Osteocyte (in vitro differentiated cells): ENCODE measurements at regions not wholly inside any gene's neighbourhood (a gene's known extent, or its start where the extent isn't known, plus 50 kb on each side); places are given as distances from the start of the nearest gene placed in this dataset.

Experiments
- DNase-seq: peaks from one replicate; pipeline ENCODE4 v3.0.0; 2021; ENCODE audit warnings: mixed read lengths; ENCODE audit not compliant: unreplicated experiment; ENCODE audit errors: extremely low spot score
- H3K27ac Mint-ChIP-seq: one replicate; pipeline ENCODE4 v1.8.0; 2021; ENCODE audit warnings: mild to moderate bottlenecking, mixed read lengths; ENCODE audit not compliant: unreplicated experiment
- H3K27me3 Mint-ChIP-seq: one replicate; pipeline ENCODE4 v1.8.0; 2021; ENCODE audit warnings: mixed read lengths; ENCODE audit not compliant: unreplicated experiment
- H3K36me3 Mint-ChIP-seq: one replicate; pipeline ENCODE4 v1.8.0; 2021; ENCODE audit warnings: mixed read lengths; ENCODE audit not compliant: unreplicated experiment
- H3K4me1 Mint-ChIP-seq: one replicate; pipeline ENCODE4 v1.8.0; 2021; ENCODE audit warnings: mixed read lengths; ENCODE audit not compliant: unreplicated experiment
- H3K4me3 Mint-ChIP-seq: one replicate; pipeline ENCODE4 v1.8.0; 2021; ENCODE audit warnings: mild to moderate bottlenecking, moderate library complexity, mixed read lengths; ENCODE audit not compliant: unreplicated experiment
- H3K9me3 Mint-ChIP-seq: one replicate; pipeline ENCODE4 v1.8.0; 2021; ENCODE audit warnings: mixed read lengths; ENCODE audit not compliant: unreplicated experiment
- CTCF ChIP-seq: fragments of 200-600 bp; sonication (generic); IDR thresholded peaks from 2 replicates; pipeline ENCODE4 v1.5.0; 2021; ENCODE audit warnings: antibody characterized with exemption, mild to moderate bottlenecking, moderate library complexity

GRCh38 chr10:6780008-6780677 lies 200.1 kb upstream of the PRKCQ start:
- Mint-ChIP-seq H3K27me3 (no peaks in the 10 kb centered on the region), H3K27ac (no peak overlapping the region), H3K9me3 (no peaks in the 10 kb centered on the region), H3K36me3 (no peaks in the 10 kb centered on the region), H3K4me3 (no peak overlapping the region), H3K4me1 (peaks cover 23% of the 10 kb centered on the region)
- no peak for TF ChIP-seq CTCF
- DNase-seq = no peak

DNA sequence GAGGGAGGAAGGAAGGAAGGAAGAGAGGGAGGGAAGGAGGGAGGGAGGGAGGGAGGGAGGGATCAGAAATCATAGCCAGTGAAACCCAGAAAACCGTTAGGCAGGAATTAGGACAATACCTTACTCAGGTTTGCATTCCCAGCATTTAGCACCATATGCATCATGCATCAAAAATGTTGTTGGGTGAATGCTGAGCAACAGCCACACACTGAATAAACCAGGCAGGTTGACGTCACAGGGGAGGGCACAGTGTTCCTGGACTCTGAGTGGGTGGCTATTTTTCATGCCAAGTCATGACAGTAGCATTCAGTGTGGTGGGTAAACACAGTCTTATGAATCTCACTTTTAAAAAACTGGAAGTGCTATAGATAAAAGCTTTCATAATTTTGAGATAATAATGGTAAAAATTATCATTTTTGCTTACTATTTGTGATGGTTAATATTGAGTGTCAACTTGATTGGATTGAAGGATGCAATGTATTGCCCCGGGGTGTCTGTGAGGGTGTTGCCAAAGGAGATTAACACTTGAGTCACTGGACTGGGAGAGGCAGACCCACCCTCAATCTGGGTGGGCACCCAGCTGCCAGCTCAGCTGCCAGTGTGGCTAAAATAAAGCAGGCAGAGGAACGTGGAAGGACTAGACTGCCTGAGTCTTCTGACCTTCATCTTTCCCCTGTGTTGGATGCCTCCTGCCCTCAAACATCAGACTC lies 199.1 kb upstream of the PRKCQ start:
- DNase-seq = no peak
- no peaks in the 10 kb centered on the region for H3K27me3 Mint-ChIP-seq
- TF ChIP-seq CTCF = no peak
- no peaks in the 10 kb centered on the region for H3K36me3 Mint-ChIP-seq
- H3K9me3 Mint-ChIP-seq = no peaks in the 10 kb centered on the region
- no peak overlapping the region for H3K4me3 Mint-ChIP-seq
- H3K4me1 Mint-ChIP-seq = peaks cover 23% of the 10 kb centered on the region
- peak overlapping the region; percentile 48 for H3K27ac Mint-ChIP-seq

- DNase-seq = no peak
- Mint-ChIP-seq H3K4me1 (peaks cover 19% of the 10 kb centered on the region), H3K36me3 (no peaks in the 10 kb centered on the region), H3K27me3 (no peaks in the 10 kb centered on the region), H3K9me3 (peaks cover 5% of the 10 kb centered on the region), H3K27ac (no peak overlapping the region), H3K4me3 (no peak overlapping the region)
- TF ChIP-seq CTCF = no peak
Observed at GRCh38 chr10:6776170-6776569, 196.1 kb upstream of the PRKCQ start.

GRCh38 chr10:6774406-6774805 lies 194.3 kb upstream of the PRKCQ start:
- Mint-ChIP-seq H3K4me3 (no peak overlapping the region), H3K4me1 (peaks cover 10% of the 10 kb centered on the region), H3K36me3 (no peaks in the 10 kb centered on the region), H3K27ac (no peak overlapping the region), H3K9me3 (peaks cover 11% of the 10 kb centered on the region), H3K27me3 (no peaks in the 10 kb centered on the region)
- TF ChIP-seq CTCF = no peak
- DNase-seq = no peak

- Mint-ChIP-seq H3K4me1 (peaks cover 5% of the 10 kb centered on the region), H3K27ac (no peak overlapping the region), H3K27me3 (no peaks in the 10 kb centered on the region), H3K9me3 (peaks cover 11% of the 10 kb centered on the region), H3K4me3 (no peak overlapping the region), H3K36me3 (no peaks in the 10 kb centered on the region)
- no peak for TF ChIP-seq CTCF
- DNase-seq = no peak
Observed at GRCh38 chr10:6771331-6771730, 191.3 kb upstream of the PRKCQ start.
